H9 (cell line): ENCODE measurements at regions not wholly inside any gene's neighbourhood (a gene's known extent, or its start where the extent isn't known, plus 50 kb on each side); places are given as distances from the start of the nearest gene placed in this dataset.

Experiments used
- DNase-seq: peaks from one replicate; pipeline ENCODE4 v3.0.0-alpha.2; 2017
- H2AFZ ChIP-seq: one replicate; pipeline ENCODE4 v1.6.1; 2013; ENCODE audit warnings: mild to moderate bottlenecking, low read length, control low read depth, moderate library complexity
- H2AK5ac ChIP-seq: 2 replicates; pipeline ENCODE4 v1.6.1; 2013; ENCODE audit warnings: low read length, control low read depth, mixed read lengths; ENCODE audit not compliant: insufficient read length
- H2BK120ac ChIP-seq: one replicate; pipeline ENCODE4 v1.6.1; 2013; ENCODE audit warnings: low read depth, mild to moderate bottlenecking, low read length, control low read depth, inconsistent platforms; ENCODE audit not compliant: poor library complexity, severe bottlenecking
- H2BK12ac ChIP-seq: 2 replicates; pipeline ENCODE4 v1.6.1; 2013; ENCODE audit warnings: low read length, control low read depth, mixed read lengths, low read depth; ENCODE audit not compliant: insufficient read length
- H2BK15ac ChIP-seq: 2 replicates; pipeline ENCODE4 v1.6.1; 2013; ENCODE audit warnings: low read depth, low read length, control low read depth
- H2BK20ac ChIP-seq: one replicate; pipeline ENCODE4 v1.6.1; 2013; ENCODE audit warnings: low read depth, mild to moderate bottlenecking, low read length, control low read depth, inconsistent platforms; ENCODE audit not compliant: poor library complexity, severe bottlenecking
- H2BK5ac ChIP-seq: 2 replicates; pipeline ENCODE4 v1.6.1; 2013; ENCODE audit warnings: low read length, control low read depth, mixed read lengths; ENCODE audit not compliant: insufficient read length
- H3K14ac ChIP-seq: 2 replicates; pipeline ENCODE4 v1.6.1; 2013; ENCODE audit warnings: low read length, control low read depth; ENCODE audit not compliant: insufficient read depth
- H3K18ac ChIP-seq: 2 replicates; pipeline ENCODE4 v1.6.1; 2013; ENCODE audit warnings: low read depth, mild to moderate bottlenecking, mixed read lengths, low read length, control low read depth; ENCODE audit not compliant: insufficient read length
- H3K23ac ChIP-seq: 2 replicates; pipeline ENCODE4 v1.6.1; 2013; ENCODE audit warnings: low read length, control low read depth, mixed read lengths, low read depth; ENCODE audit not compliant: insufficient read length
- H3K23me2 ChIP-seq: 2 replicates; pipeline ENCODE4 v1.6.1; 2013; ENCODE audit warnings: low read depth, mild to moderate bottlenecking, mixed read lengths, low read length, control low read depth; ENCODE audit not compliant: insufficient read length, poor library complexity, severe bottlenecking
- H3K27ac ChIP-seq: 2 replicates; pipeline ENCODE4 v1.5.1; 2013; ENCODE audit warnings: low read length, control low read depth, mixed read lengths, low read depth; ENCODE audit not compliant: insufficient read length
- H3K27me3 ChIP-seq: 2 replicates; pipeline ENCODE4 v1.6.1; 2013; ENCODE audit warnings: low read length, control low read depth, inconsistent platforms; ENCODE audit not compliant: insufficient read depth
- H3K4ac ChIP-seq: 2 replicates; pipeline ENCODE4 v1.6.1; 2013; ENCODE audit warnings: low read depth, mild to moderate bottlenecking, control low read depth, inconsistent platforms, low read length, moderate library complexity
- H3K4me1 ChIP-seq: 2 replicates; pipeline ENCODE4 v1.6.1; 2013; ENCODE audit warnings: low read length, control low read depth, inconsistent platforms; ENCODE audit not compliant: insufficient read depth
- H3K4me2 ChIP-seq: 2 replicates; pipeline ENCODE4 v1.6.1; 2013; ENCODE audit warnings: low read length, control low read depth, mixed read lengths; ENCODE audit not compliant: insufficient read length, insufficient read depth
- H3K56ac ChIP-seq: 2 replicates; pipeline ENCODE4 v1.6.1; 2013; ENCODE audit warnings: low read depth, mild to moderate bottlenecking, mixed read lengths, low read length, control low read depth; ENCODE audit not compliant: insufficient read length
- H3K79me1 ChIP-seq: 2 replicates; pipeline ENCODE4 v1.6.1; 2013; ENCODE audit warnings: low read depth, mild to moderate bottlenecking, moderate library complexity, low read length, control low read depth, inconsistent platforms; ENCODE audit not compliant: insufficient read depth, poor library complexity, severe bottlenecking
- H3K79me2 ChIP-seq: 2 replicates; pipeline ENCODE4 v1.6.1; 2013; ENCODE audit warnings: low read length, control low read depth, inconsistent platforms; ENCODE audit not compliant: insufficient read depth
- H3K9ac ChIP-seq: 2 replicates; pipeline ENCODE4 v1.6.1; 2013; ENCODE audit warnings: low read length, control low read depth, mixed read lengths; ENCODE audit not compliant: insufficient read length; ENCODE audit errors: extremely low read depth
- H3K9me3 ChIP-seq: one replicate; pipeline ENCODE4 v1.6.1; 2013; ENCODE audit warnings: low read depth, low read length, inconsistent platforms; ENCODE audit not compliant: control insufficient read depth
- H3T11ph ChIP-seq: one replicate; pipeline ENCODE4 v1.6.1; 2013; ENCODE audit warnings: mild to moderate bottlenecking, low read length, control low read depth, inconsistent platforms
- H4K20me1 ChIP-seq: one replicate; pipeline ENCODE4 v1.6.1; 2013; ENCODE audit not compliant: control insufficient read depth, insufficient read length, insufficient read depth
- H4K5ac ChIP-seq: 2 replicates; pipeline ENCODE4 v1.6.1; 2013; ENCODE audit warnings: low read depth, mild to moderate bottlenecking, mixed read lengths, low read length, control low read depth; ENCODE audit not compliant: insufficient read length
- H4K8ac ChIP-seq: replicated peaks from 2 replicates; pipeline ENCODE4 v1.6.1; 2013; ENCODE audit warnings: low read length, control low read depth, mixed read lengths, low read depth; ENCODE audit not compliant: insufficient read length
- H4K91ac ChIP-seq: 2 replicates; pipeline ENCODE4 v1.6.1; 2013; ENCODE audit warnings: low read depth, mild to moderate bottlenecking, moderate library complexity, mixed read lengths, low read length, control low read depth; ENCODE audit not compliant: insufficient read length
- H3K27ac Mint-ChIP-seq, 3 experiments: 2 replicates in 2 of 3; 3 replicates in 1 of 3; pipeline ENCODE4 v1.8.0; 2020 to 2021; ENCODE audit warnings: mixed read lengths in 3 of 3, mild to moderate bottlenecking in 1 of 3, moderate library complexity in 1 of 3
- H3K27me3 Mint-ChIP-seq: 2 replicates; pipeline ENCODE4 v1.8.0; 2021; ENCODE audit warnings: low read depth, mild to moderate bottlenecking, moderate library complexity, mixed read lengths
- H3K36me3 Mint-ChIP-seq, 3 experiments: 2 replicates in 2 of 3; 3 replicates in 1 of 3; pipeline ENCODE4 v1.8.0; 2020 to 2021; ENCODE audit warnings: low read depth in 3 of 3, mixed read lengths in 3 of 3; ENCODE audit not compliant: insufficient read depth in 1 of 3
- H3K4me1 Mint-ChIP-seq, 2 experiments: 2 replicates each; pipeline ENCODE4 v1.8.0; 2020; ENCODE audit warnings: mixed read lengths in 2 of 2
- H3K4me3 Mint-ChIP-seq, 2 experiments: 2 replicates in 1 of 2; 3 replicates in 1 of 2; pipeline ENCODE4 v1.8.0; 2020 to 2021; ENCODE audit warnings: mild to moderate bottlenecking in 2 of 2, mixed read lengths in 2 of 2, moderate library complexity in 1 of 2
- H3K9me3 Mint-ChIP-seq, 2 experiments: 2 replicates in 1 of 2; 3 replicates in 1 of 2; pipeline ENCODE4 v1.8.0; 2020; ENCODE audit warnings: mild to moderate bottlenecking in 2 of 2, mixed read lengths in 2 of 2, moderate library complexity in 1 of 2
- WGBS: extraction: QIAGEN DNeasy Blood & Tissue Kit; methylation state at CpG from one replicate; pipeline ENCODE4 v1.1.7; 2013; ENCODE audit warnings: missing lambda C conversion rate, low lambda C conversion rate, mixed read lengths; ENCODE audit not compliant: insufficient read length; ENCODE audit errors: extremely low coverage; 5-methylcytosine and 5-hydroxymethylcytosine counted together
- TF ChIP-seq, protein P1 (sequence below): fragments of 200-600 bp; sonication (generic); conservative IDR thresholded peaks from 3 replicates; pipeline ENCODE4 v1.8.0; 2021; ENCODE audit warnings: antibody characterized with exemption, mild to moderate bottlenecking

DNA sequence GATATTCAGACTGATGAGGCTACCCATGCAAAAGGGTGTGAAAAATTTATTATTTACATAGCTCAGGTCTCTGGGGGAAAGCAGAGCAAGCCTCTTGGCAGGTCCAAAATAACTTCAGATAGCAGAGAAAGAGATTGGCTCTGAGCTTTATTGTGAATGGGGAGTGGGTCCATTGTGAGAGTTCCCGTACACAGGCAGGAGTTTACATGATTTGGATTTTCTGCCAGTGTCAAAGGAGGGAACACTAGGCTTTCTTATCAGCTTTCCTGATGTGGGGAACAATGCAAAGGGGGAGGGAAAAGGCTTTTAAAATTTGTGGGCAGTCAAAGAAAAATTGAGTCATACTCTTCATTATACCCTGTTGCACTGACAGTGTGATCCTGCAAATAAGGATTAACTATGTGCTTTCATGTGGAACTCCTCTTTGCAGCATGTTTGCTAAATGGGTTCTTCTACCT, 615.0 kb upstream of the RIOK2 start:
- H3K4me3 Mint-ChIP-seq = no peak overlapping the region
- no peak overlapping the region for H3T11ph ChIP-seq
- no peak overlapping the region for H3K23ac ChIP-seq
- H3K27ac Mint-ChIP-seq = peak overlapping the region in 1 of 3 experiments; percentile 58; a peak in 2 of 7 replicates
- no peaks in the 10 kb centered on the region for H3K27me3 ChIP-seq
- no peaks in the 10 kb centered on the region for H3K4me1 ChIP-seq
- H3K18ac ChIP-seq = no peak overlapping the region
- H2BK120ac ChIP-seq = no peak overlapping the region
- no peaks in the 10 kb centered on the region for H3K23me2 ChIP-seq
- no peak overlapping the region for H3K27ac ChIP-seq
- no peak overlapping the region for H3K14ac ChIP-seq
- H3K36me3 Mint-ChIP-seq = no peaks in the 10 kb centered on the region; a peak in 1 of 7 replicates
- H3K9me3 Mint-ChIP-seq = peaks cover 2 to 8% of the 10 kb centered on the region in 2 experiments; a peak in 3 of 5 replicates
- DNase-seq = no peak
- H3K4ac ChIP-seq = no peak overlapping the region
- H2BK5ac ChIP-seq = no peak overlapping the region
- no peak overlapping the region for H2BK15ac ChIP-seq
- no peaks in the 10 kb centered on the region for H3K79me1 ChIP-seq
- no peak overlapping the region for H4K8ac ChIP-seq
- no peaks in the 10 kb centered on the region for H3K9me3 ChIP-seq
- H3K56ac ChIP-seq = no peak overlapping the region
- H3K27me3 Mint-ChIP-seq = no peaks in the 10 kb centered on the region
- no peak overlapping the region for H4K91ac ChIP-seq
- H4K20me1 ChIP-seq = no peaks in the 10 kb centered on the region
- H2AFZ ChIP-seq = no peak overlapping the region
- peaks cover 0 to 2% of the 10 kb centered on the region in 2 experiments; a peak in 1 of 4 replicates for H3K4me1 Mint-ChIP-seq
- H4K5ac ChIP-seq = no peak overlapping the region
- no peak overlapping the region for H2AK5ac ChIP-seq
- no peak overlapping the region for H3K4me2 ChIP-seq
- H3K79me2 ChIP-seq = no peaks in the 10 kb centered on the region
- H2BK12ac ChIP-seq = no peak overlapping the region
- WGBS = no CpG with 5 or more reads among the region's 1 CpG
- H3K9ac ChIP-seq = no peak overlapping the region
- TF ChIP-seq, protein P1, sequence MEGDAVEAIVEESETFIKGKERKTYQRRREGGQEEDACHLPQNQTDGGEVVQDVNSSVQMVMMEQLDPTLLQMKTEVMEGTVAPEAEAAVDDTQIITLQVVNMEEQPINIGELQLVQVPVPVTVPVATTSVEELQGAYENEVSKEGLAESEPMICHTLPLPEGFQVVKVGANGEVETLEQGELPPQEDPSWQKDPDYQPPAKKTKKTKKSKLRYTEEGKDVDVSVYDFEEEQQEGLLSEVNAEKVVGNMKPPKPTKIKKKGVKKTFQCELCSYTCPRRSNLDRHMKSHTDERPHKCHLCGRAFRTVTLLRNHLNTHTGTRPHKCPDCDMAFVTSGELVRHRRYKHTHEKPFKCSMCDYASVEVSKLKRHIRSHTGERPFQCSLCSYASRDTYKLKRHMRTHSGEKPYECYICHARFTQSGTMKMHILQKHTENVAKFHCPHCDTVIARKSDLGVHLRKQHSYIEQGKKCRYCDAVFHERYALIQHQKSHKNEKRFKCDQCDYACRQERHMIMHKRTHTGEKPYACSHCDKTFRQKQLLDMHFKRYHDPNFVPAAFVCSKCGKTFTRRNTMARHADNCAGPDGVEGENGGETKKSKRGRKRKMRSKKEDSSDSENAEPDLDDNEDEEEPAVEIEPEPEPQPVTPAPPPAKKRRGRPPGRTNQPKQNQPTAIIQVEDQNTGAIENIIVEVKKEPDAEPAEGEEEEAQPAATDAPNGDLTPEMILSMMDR = no peak
- no peak overlapping the region for H2BK20ac ChIP-seq
